HepG2 (cell line): ENCODE measurements at regions not wholly inside any gene's neighbourhood (a gene's known extent, or its start where the extent isn't known, plus 50 kb on each side); places are given as distances from the start of the nearest gene placed in this dataset.

Experiments
- ATAC-seq: fragments of 200-7000 bp; cut with Tn5 transposase; 3 replicates; pipeline ENCODE4 v1.9.1; 2020; ENCODE audit warnings: mild to moderate bottlenecking, moderate library complexity
- BruUV-seq: library from RNA; stranded (reverse); fragments of 400-500 nt; replicated peaks from 2 replicates; lab custom pipeline; 2021; lab: Mats Ljungman, UMichigan
- CTCF ChIA-PET: fragments of 300-600 bp; formaldehyde crosslinking; extraction: SDS; loops from one replicate; lab custom pipeline; 2021; ENCODE audit warnings: low total read pairs, inconsistent platforms, low intra/inter-chr PET ratio; lab: Yijun Ruan, JAX
- POLR2A ChIA-PET: fragments of 350-600 bp; sonication (Branson Sonifier 250); formaldehyde crosslinking; loops from one replicate; lab custom pipeline; 2020; ENCODE audit warnings: antibody characterized with exemption, inconsistent platforms; lab: Yijun Ruan, JAX
- DNase-seq: peaks from one replicate; pipeline ENCODE4 v3.0.0-alpha.2; 2015; ENCODE audit warnings: low spot score
- FAIRE-seq: peaks from 3 replicates; lab custom pipeline; 2011; peaks lifted over from hg19 to GRCh38; lab: Jason Lieb, UNC
- H2AFZ ChIP-seq: one replicate; pipeline ENCODE4 v1.6.1; 2011; ENCODE audit warnings: low read length, inconsistent platforms
- H3K27ac ChIP-seq: fragments of 300-600 bp; 3 replicates; pipeline ENCODE4 v1.8.0; 2011; ENCODE audit warnings: mixed run types, mild to moderate bottlenecking, mixed read lengths, low read length, inconsistent platforms; ENCODE audit not compliant: insufficient read depth; ENCODE audit errors: extremely low read length
- H3K27me3 ChIP-seq, 2 experiments: fragments of 200-600 bp in 1 of 2; 2 replicates in 1 of 2; 3 replicates in 1 of 2; pipeline versions ENCODE4 v1.6.0 to v1.8.0; 2011; ENCODE audit warnings: low read length in 2 of 2, mild to moderate bottlenecking in 2 of 2, moderate library complexity in 2 of 2, inconsistent platforms in 1 of 2; ENCODE audit not compliant: insufficient read depth in 2 of 2, control insufficient read depth in 1 of 2
- H3K36me3 ChIP-seq, 2 experiments: fragments of 200-600 bp in 1 of 2; replicated peaks in 1 of 2; 2 replicates in 1 of 2; 3 replicates in 1 of 2; pipeline versions ENCODE4 v1.5.1 to v1.8.0; 2011; ENCODE audit warnings: low read length in 2 of 2, inconsistent platforms in 1 of 2; ENCODE audit not compliant: insufficient read depth in 2 of 2, control insufficient read depth in 1 of 2
- H3K4me1 ChIP-seq: 2 replicates; pipeline ENCODE4 v1.5.1; 2012; ENCODE audit warnings: low read length, inconsistent platforms; ENCODE audit not compliant: insufficient read depth
- H3K4me2 ChIP-seq: 2 replicates; pipeline ENCODE4 v1.6.0; 2011; ENCODE audit warnings: low read depth, low read length, inconsistent platforms
- H3K4me3 ChIP-seq, 3 experiments: fragments of 200-600 bp in 1 of 3; sonication (generic), shearing (Covaris generic) in 1 of 3; replicated peaks in 1 of 3; 2 replicates each; pipeline ENCODE4 v1.5.1; 2011 to 2016; ENCODE audit warnings: low read length in 3 of 3, inconsistent platforms in 2 of 3, low read depth in 2 of 3, mild to moderate bottlenecking in 2 of 3, control low read depth in 1 of 3, mixed read lengths in 1 of 3; ENCODE audit not compliant: insufficient read depth in 1 of 3
- H3K79me2 ChIP-seq: one replicate; pipeline ENCODE4 v1.6.1; 2011; ENCODE audit warnings: low read length, inconsistent platforms; ENCODE audit not compliant: insufficient read depth
- H3K9ac ChIP-seq: 2 replicates; pipeline ENCODE4 v1.6.0; 2011; ENCODE audit warnings: mild to moderate bottlenecking, low read depth, low read length, inconsistent platforms; ENCODE audit not compliant: insufficient read depth
- H3K9me3 ChIP-seq: 2 replicates; pipeline ENCODE4 v1.5.1; 2012; ENCODE audit warnings: mild to moderate bottlenecking, low read length
- H4K20me1 ChIP-seq: 2 replicates; pipeline ENCODE4 v1.6.0; 2011; ENCODE audit warnings: inconsistent platforms, mild to moderate bottlenecking, low read length, moderate library complexity; ENCODE audit not compliant: insufficient read depth
- CREB1 ChIP-seq, 2 experiments: fragments of 450-650 bp in 1 of 2; IDR thresholded peaks; 2 replicates each; pipeline ENCODE4 v1.6.1; 2016 to 2017; ENCODE audit warnings: control low read depth in 1 of 2, mild to moderate bottlenecking in 1 of 2, missing compliant biosample characterization in 1 of 2, missing genetic modification characterization in 1 of 2
- CSRNP2 ChIP-seq: sonication (generic); formaldehyde crosslinking; conservative IDR thresholded peaks from 2 replicates; pipeline ENCODE4 v1.8.0; 2022; ENCODE audit warnings: low read depth, missing genetic modification reagents
- DRAP1 ChIP-seq: IDR thresholded peaks from 2 replicates; pipeline ENCODE4 v1.6.1; 2016; ENCODE audit warnings: missing genetic modification reagents, missing compliant biosample characterization
- IRF1 ChIP-seq: sonication (generic); formaldehyde crosslinking; IDR thresholded peaks from 2 replicates; pipeline ENCODE4 v1.4.0; 2020; ENCODE audit warnings: low read depth, mild to moderate bottlenecking, missing genetic modification reagents
- MLX ChIP-seq: IDR thresholded peaks from 2 replicates; pipeline ENCODE4 v1.6.1; 2016
- MTA1 ChIP-seq: sonication (generic); formaldehyde crosslinking; IDR thresholded peaks from 2 replicates; pipeline ENCODE4 v1.4.0; 2020; ENCODE audit warnings: missing genetic modification reagents, mild to moderate bottlenecking, borderline replicate concordance
- MTF2 ChIP-seq: sonication (generic); formaldehyde crosslinking; IDR thresholded peaks from 2 replicates; pipeline ENCODE4 v1.5.0; 2020; ENCODE audit warnings: missing genetic modification reagents, borderline replicate concordance
- SMAD1 ChIP-seq: sonication (generic); formaldehyde crosslinking; IDR thresholded peaks from 2 replicates; pipeline ENCODE4 v1.4.0; 2020; ENCODE audit warnings: missing genetic modification reagents, low read depth, mild to moderate bottlenecking, borderline replicate concordance
- TEF ChIP-seq: sonication (generic); formaldehyde crosslinking; IDR thresholded peaks from 2 replicates; pipeline ENCODE4 v1.5.0; 2020; ENCODE audit warnings: missing genetic modification reagents
- TGIF2 ChIP-seq: IDR thresholded peaks from 2 replicates; pipeline ENCODE4 v1.6.1; 2016; ENCODE audit warnings: control low read depth, missing compliant biosample characterization
- ZBTB2 ChIP-seq: sonication (generic); formaldehyde crosslinking; IDR thresholded peaks from 2 replicates; pipeline ENCODE4 v1.8.0; 2022; ENCODE audit warnings: low read depth, missing genetic modification reagents
- ZBTB43 ChIP-seq: sonication (generic); formaldehyde crosslinking; conservative IDR thresholded peaks from 2 replicates; pipeline ENCODE4 v1.4.0; 2020; ENCODE audit warnings: missing genetic modification reagents
- ZNF136 ChIP-seq: sonication (generic); formaldehyde crosslinking; IDR thresholded peaks from 2 replicates; pipeline ENCODE4 v1.8.1; 2022; ENCODE audit warnings: low read depth, mild to moderate bottlenecking, moderate library complexity, missing genetic modification reagents
- ZNF337 ChIP-seq: sonication (generic); formaldehyde crosslinking; IDR thresholded peaks from 2 replicates; pipeline ENCODE4 v1.5.1; 2020; ENCODE audit warnings: missing genetic modification reagents, low read depth, mild to moderate bottlenecking, borderline replicate concordance
- ZNF441 ChIP-seq: sonication (generic); formaldehyde crosslinking; IDR thresholded peaks from 2 replicates; pipeline ENCODE4 v1.7.0; 2021; ENCODE audit warnings: missing genetic modification reagents, borderline replicate concordance
- in situ Hi-C: cut with HindIII; loops from 2 replicates; pipeline ENCODE4 v1.10.0; 2017; ENCODE audit warnings: low pct_unique_long_range_greater_than_20kb; ENCODE audit not compliant: extremely low pct_ligation_motif_present
- intact Hi-C: fragments of 100-400 bp; cut with micrococcal nuclease; formaldehyde crosslinking; loops from one replicate; pipeline ENCODE4 v1.10.0; 2022; ENCODE audit not compliant: unreplicated experiment

- FAIRE-seq, result no peak
Observed at GRCh38 chrX:122445466-122445865, 738.6 kb upstream of the GRIA3 start.

More at GRCh38 chrX:122445466-122445865, 738.6 kb upstream of the GRIA3 start:
- no peak overlapping the region for H3K4me2 ChIP-seq
- no peaks in the 10 kb centered on the region for H4K20me1 ChIP-seq
- H3K9ac ChIP-seq, result no peak overlapping the region
- ChIA-PET POLR2A (no interaction called here), CTCF (no interaction called here)
- H3K27me3 ChIP-seq, result no peaks in the 10 kb centered on the region
- no peak overlapping the region for H2AFZ ChIP-seq
- TF ChIP-seq CREB1 (IDR thresholded peaks at IDR 0.05) (no peak), CREB1 (CRISPR knock-in tag; IDR thresholded peaks at IDR 0.05) (no peak), ZBTB2 (CRISPR knock-in tag) (no peak), SMAD1 (no peak), MTA1 (no peak), ZNF441 (no peak), TEF (no peak), MLX (CRISPR knock-in tag) (no peak), ZNF337 (CRISPR knock-in tag) (no peak), ZNF136 (CRISPR knock-in tag) (no peak), ZBTB43 (no peak), TGIF2 (CRISPR knock-in tag) (no peak), CSRNP2 (CRISPR knock-in tag) (no peak), DRAP1 (CRISPR knock-in tag) (no peak), IRF1 (no peak), MTF2 (no peak)
- TF ChIP-seq, all 625 proteins: peak for 0
- intact Hi-C loops (no loop called here), in situ Hi-C loops (no loop called here)
- no peak for ATAC-seq
- Histone ChIP-seq H3K4me3 (no peak overlapping the region), H3K27ac (no peak overlapping the region), H3K36me3 (no peaks in the 10 kb centered on the region), H3K4me1 (no peaks in the 10 kb centered on the region), H3K79me2 (no peaks in the 10 kb centered on the region), H3K9me3 (peaks cover 20% of the 10 kb centered on the region)
- BruUV-seq, result no TSS peak
- no peak for DNase-seq
